CD4-positive, CD25-positive, alpha-beta regulatory T cell (primary cell): ENCODE measurements at regions not wholly inside any gene's neighbourhood (a gene's known extent, or its start where the extent isn't known, plus 50 kb on each side); places are given as distances from the start of the nearest gene placed in this dataset.

Experiments used
- ATAC-seq, 2 donors: fragments of 150-1000 bp; cut with Tn5 transposase; one replicate each; pipeline ENCODE4 v1.10.0; 2021; ENCODE audit warnings: low read depth in 2 of 2, moderate number of reproducible peaks in 2 of 2, moderate library complexity in 1 of 2
- DNase-seq, 3 donors: peaks; one replicate each; pipeline versions ENCODE4 v3.0.0 to v3.0.0-alpha.2; 2012 to 2022; ENCODE audit warnings: mixed read lengths in 1 of 3
- H3K27ac ChIP-seq: one replicate; pipeline ENCODE4 v1.7.0; 2013; ENCODE audit warnings: mild to moderate bottlenecking, low read length; ENCODE audit not compliant: insufficient read depth, poor library complexity, severe bottlenecking
- H3K27me3 ChIP-seq: one replicate; pipeline ENCODE4 v1.7.0; 2013; ENCODE audit warnings: low read length; ENCODE audit not compliant: control insufficient read depth, insufficient read depth
- H3K36me3 ChIP-seq: one replicate; pipeline ENCODE4 v1.7.0; 2013; ENCODE audit warnings: mild to moderate bottlenecking, low read length, moderate library complexity; ENCODE audit not compliant: control insufficient read depth, insufficient read depth
- H3K4me1 ChIP-seq: 2 replicates; pipeline ENCODE4 v1.7.0; 2013; ENCODE audit warnings: mild to moderate bottlenecking, low read length; ENCODE audit not compliant: insufficient read depth, control insufficient read depth, poor library complexity, severe bottlenecking
- H3K4me3 ChIP-seq: one replicate; pipeline ENCODE4 v1.7.0; 2013; ENCODE audit warnings: low read depth, mild to moderate bottlenecking, low read length, moderate library complexity
- H3K9me3 ChIP-seq, 2 experiments: 1 replicate in 1 of 2; 2 replicates in 1 of 2; pipeline ENCODE4 v1.7.0; 2013; ENCODE audit warnings: low read length in 2 of 2, mild to moderate bottlenecking in 1 of 2, moderate library complexity in 1 of 2; ENCODE audit not compliant: control insufficient read depth in 2 of 2
- H3K27ac Mint-ChIP-seq, 3 donors: one replicate each; pipeline ENCODE4 v1.8.0; 2020 to 2022; ENCODE audit warnings: mild to moderate bottlenecking in 3 of 3, mixed read lengths in 3 of 3, moderate library complexity in 2 of 3
- H3K27me3 Mint-ChIP-seq: one replicate; pipeline ENCODE4 v1.8.0; 2022; ENCODE audit warnings: mild to moderate bottlenecking, mixed read lengths
- H3K36me3 Mint-ChIP-seq: one replicate; pipeline ENCODE4 v1.8.0; 2020; ENCODE audit warnings: mixed read lengths
- H3K4me1 Mint-ChIP-seq, 4 donors: one replicate each; pipeline ENCODE4 v1.8.0; 2020 to 2022; ENCODE audit warnings: mixed read lengths in 4 of 4, mild to moderate bottlenecking in 1 of 4
- H3K4me3 Mint-ChIP-seq, 4 donors: one replicate each; pipeline ENCODE4 v1.8.0; 2020 to 2022; ENCODE audit warnings: mild to moderate bottlenecking in 4 of 4, mixed read lengths in 4 of 4, moderate library complexity in 3 of 4
- H3K9me3 Mint-ChIP-seq, 7 donors: one replicate each; pipeline ENCODE4 v1.8.0; 2020 to 2022; ENCODE audit warnings: mixed read lengths in 7 of 7, mild to moderate bottlenecking in 3 of 7, moderate library complexity in 2 of 7

- ATAC-seq (no peak), DNase-seq (no peak)
- H3K9me3 Mint-ChIP-seq: peaks cover 0 to 5% (median 3%) of the 10 kb centered on the region in 7 donors
- H3K4me3 Mint-ChIP-seq: no peak overlapping the region
- peaks cover 0 to 10% of the 10 kb centered on the region in 2 experiments for H3K9me3 ChIP-seq
- H3K36me3 ChIP-seq: no peaks in the 10 kb centered on the region
- H3K27me3 ChIP-seq: no peaks in the 10 kb centered on the region
- H3K4me3 ChIP-seq: no peak overlapping the region
- no peak overlapping the region for H3K27ac Mint-ChIP-seq
- no peaks in the 10 kb centered on the region for H3K36me3 Mint-ChIP-seq
- no peaks in the 10 kb centered on the region for H3K4me1 ChIP-seq
- no peak overlapping the region for H3K27ac ChIP-seq
- H3K27me3 Mint-ChIP-seq: no peaks in the 10 kb centered on the region
- H3K4me1 Mint-ChIP-seq: no peaks in the 10 kb centered on the region
Observed at GRCh38 chr13:86976521-86977324, 694.4 kb upstream of the SLITRK5 start.

GRCh38 chr13:86986448-86986847 is 684.7 kb upstream of the SLITRK5 start:
- no peak overlapping the region for H3K4me3 Mint-ChIP-seq
- no peaks in the 10 kb centered on the region for H3K27me3 Mint-ChIP-seq
- Histone ChIP-seq H3K4me3 (no peak overlapping the region), H3K27ac (no peak overlapping the region), H3K4me1 (no peaks in the 10 kb centered on the region), H3K36me3 (no peaks in the 10 kb centered on the region), H3K27me3 (no peaks in the 10 kb centered on the region), H3K9me3 (peaks cover 0 to 2% of the 10 kb centered on the region in 2 experiments)
- peaks cover 0 to 8% (median 3%) of the 10 kb centered on the region in 7 donors for H3K9me3 Mint-ChIP-seq
- DNase-seq (no peak), ATAC-seq (no peak)
- no peak overlapping the region for H3K27ac Mint-ChIP-seq
- H3K4me1 Mint-ChIP-seq: no peaks in the 10 kb centered on the region
- H3K36me3 Mint-ChIP-seq: no peaks in the 10 kb centered on the region

- no peak for ATAC-seq
- Histone ChIP-seq H3K9me3 (no peaks in the 10 kb centered on the region), H3K27ac (no peak overlapping the region), H3K27me3 (no peaks in the 10 kb centered on the region), H3K4me3 (no peak overlapping the region), H3K4me1 (no peaks in the 10 kb centered on the region), H3K36me3 (no peaks in the 10 kb centered on the region)
- Mint-ChIP-seq H3K27me3 (no peaks in the 10 kb centered on the region), H3K9me3 (peaks cover 4 to 23% (median 9%) of the 10 kb centered on the region in 7 donors), H3K27ac (no peak overlapping the region), H3K4me1 (no peaks in the 10 kb centered on the region), H3K36me3 (no peaks in the 10 kb centered on the region), H3K4me3 (no peak overlapping the region)
- DNase-seq: no peak
Observed at GRCh38 chr13:86992251-86992650, 678.9 kb upstream of the SLITRK5 start.

- no peak overlapping the region for H3K27ac ChIP-seq
- H3K27ac Mint-ChIP-seq: no peak overlapping the region
- ATAC-seq (no peak), DNase-seq (no peak)
- no peak overlapping the region for H3K4me3 ChIP-seq
- no peak overlapping the region for H3K4me3 Mint-ChIP-seq
- no peaks in the 10 kb centered on the region for H3K27me3 ChIP-seq
- H3K4me1 ChIP-seq: no peaks in the 10 kb centered on the region
- no peaks in the 10 kb centered on the region for H3K4me1 Mint-ChIP-seq
- H3K27me3 Mint-ChIP-seq: no peaks in the 10 kb centered on the region
- H3K9me3 Mint-ChIP-seq: peaks cover 0 to 30% (median 14%) of the 10 kb centered on the region in 7 donors
- peaks cover 5 to 10% of the 10 kb centered on the region in 2 experiments for H3K9me3 ChIP-seq
- H3K36me3 Mint-ChIP-seq: no peaks in the 10 kb centered on the region
- no peaks in the 10 kb centered on the region for H3K36me3 ChIP-seq
Observed at GRCh38 chr13:87003265-87003664, 667.9 kb upstream of the SLITRK5 start.

- no peaks in the 10 kb centered on the region for H3K36me3 Mint-ChIP-seq
- DNase-seq: no peak
- no peaks in the 10 kb centered on the region for H3K27me3 Mint-ChIP-seq
- Histone ChIP-seq H3K9me3 (peaks cover 4 to 9% of the 10 kb centered on the region in 2 experiments), H3K27ac (no peak overlapping the region), H3K4me3 (no peak overlapping the region), H3K4me1 (no peaks in the 10 kb centered on the region), H3K36me3 (no peaks in the 10 kb centered on the region), H3K27me3 (no peaks in the 10 kb centered on the region)
- H3K27ac Mint-ChIP-seq: no peak overlapping the region
- peaks cover 0 to 28% (median 9%) of the 10 kb centered on the region in 7 donors for H3K9me3 Mint-ChIP-seq
- H3K4me1 Mint-ChIP-seq: no peaks in the 10 kb centered on the region
- no peak for ATAC-seq
- no peak overlapping the region for H3K4me3 Mint-ChIP-seq
Observed at GRCh38 chr13:87005511-87005910, 665.7 kb upstream of the SLITRK5 start.

GRCh38 chr13:87035526-87035925 is 635.6 kb upstream of the SLITRK5 start:
- Mint-ChIP-seq H3K27ac (no peak overlapping the region), H3K4me1 (no peaks in the 10 kb centered on the region), H3K4me3 (no peak overlapping the region), H3K36me3 (no peaks in the 10 kb centered on the region), H3K27me3 (no peaks in the 10 kb centered on the region), H3K9me3 (peaks cover 4 to 19% (median 10%) of the 10 kb centered on the region in 7 donors)
- H3K27me3 ChIP-seq: no peaks in the 10 kb centered on the region
- no peaks in the 10 kb centered on the region for H3K4me1 ChIP-seq
- H3K27ac ChIP-seq: no peak overlapping the region
- peaks cover 0 to 10% of the 10 kb centered on the region in 2 experiments for H3K9me3 ChIP-seq
- no peak overlapping the region for H3K4me3 ChIP-seq
- DNase-seq (no peak), ATAC-seq (no peak)
- H3K36me3 ChIP-seq: no peaks in the 10 kb centered on the region

GRCh38 chr13:87042946-87043345 is 628.2 kb upstream of the SLITRK5 start:
- peaks cover 0 to 39% (median 12%) of the 10 kb centered on the region in 7 donors for H3K9me3 Mint-ChIP-seq
- Histone ChIP-seq H3K4me1 (no peaks in the 10 kb centered on the region), H3K4me3 (no peak overlapping the region), H3K27me3 (no peaks in the 10 kb centered on the region), H3K36me3 (no peaks in the 10 kb centered on the region), H3K9me3 (peaks cover 0 to 11% of the 10 kb centered on the region in 2 experiments), H3K27ac (no peak overlapping the region)
- ATAC-seq (no peak), DNase-seq (no peak)
- H3K27me3 Mint-ChIP-seq: no peaks in the 10 kb centered on the region
- H3K36me3 Mint-ChIP-seq: no peaks in the 10 kb centered on the region
- H3K27ac Mint-ChIP-seq: no peak overlapping the region
- no peak overlapping the region for H3K4me3 Mint-ChIP-seq
- H3K4me1 Mint-ChIP-seq: no peaks in the 10 kb centered on the region

GRCh38 chr13:87052731-87053130 is 618.4 kb upstream of the SLITRK5 start:
- H3K36me3 Mint-ChIP-seq: no peaks in the 10 kb centered on the region
- Histone ChIP-seq H3K27me3 (no peaks in the 10 kb centered on the region), H3K4me3 (no peak overlapping the region), H3K9me3 (no peaks in the 10 kb centered on the region), H3K36me3 (no peaks in the 10 kb centered on the region), H3K27ac (no peak overlapping the region), H3K4me1 (no peaks in the 10 kb centered on the region)
- H3K4me3 Mint-ChIP-seq: no peak overlapping the region
- no peak for DNase-seq
- no peaks in the 10 kb centered on the region for H3K4me1 Mint-ChIP-seq
- no peaks in the 10 kb centered on the region for H3K27me3 Mint-ChIP-seq
- ATAC-seq: no peak
- H3K27ac Mint-ChIP-seq: no peak overlapping the region
- peaks cover 3 to 17% (median 6%) of the 10 kb centered on the region in 7 donors for H3K9me3 Mint-ChIP-seq
